ENCODE measurements at regions not wholly inside any gene's neighbourhood (a gene's known extent, or its start where the extent isn't known, plus 50 kb on each side); places are given as distances from the start of the nearest gene placed in this dataset.
A peak's percentile ranks its signal among the peaks of the same experiment; 100 is the strongest.

- Mint-ChIP-seq H3K9me3 (no peaks in the 10 kb centered on the region), H3K27me3 (ENCODE audit: low read depth) (peaks cover 12% of the 10 kb centered on the region), H3K4me1 (no peaks in the 10 kb centered on the region), H3K4me3 (no peak overlapping the region), H3K27ac (no peak overlapping the region), H3K36me3 (no peaks in the 10 kb centered on the region)
- DNase-seq (ENCODE audit: low spot score) (peak; percentile 42), ATAC-seq (peak; percentile 66)
- TF ChIP-seq IRF2 (CRISPR knock-in tag; IDR thresholded peaks at IDR 0.05; ENCODE audit: borderline replicate concordance, low read depth) (no peak), CTCF (IDR thresholded peaks at IDR 0.05) (peak; percentile 76), ZNF121 (CRISPR knock-in tag; IDR thresholded peaks at IDR 0.05) (no peak)
- CTCF ChIA-PET: interaction anchor here (0.7 to 2.2 kb wide), 8 partner anchors 10 to 158 kb away, joined by 3 to 9 read pairs (median 4); no protein-coding TSS in a partner anchor
- POLR2A ChIA-PET: no interaction called here
Observed at GRCh38 chr6:99746261-99746895, 139.7 kb downstream of the PRDM13 start.

GRCh38 chr6:99761711-99762110 lies 155.1 kb downstream of the PRDM13 start:
- ATAC-seq (no peak), DNase-seq (ENCODE audit: low spot score) (no peak)
- ChIA-PET POLR2A (no interaction called here), CTCF (interaction anchor here (1.2 kb wide), 1 partner anchor 15 kb away, joined by 4 read pairs; no protein-coding TSS in a partner anchor)
- no peak overlapping the region for H3K27ac Mint-ChIP-seq
- no peaks in the 10 kb centered on the region for H3K27me3 Mint-ChIP-seq (ENCODE audit: low read depth)
- no peak overlapping the region for H3K4me3 Mint-ChIP-seq
- TF ChIP-seq KAT7 (CRISPR knock-in tag; IDR thresholded peaks at IDR 0.05; ENCODE audit: borderline replicate concordance) (no peak), ZNF219 (CRISPR knock-in tag; IDR thresholded peaks at IDR 0.05; ENCODE audit: borderline replicate concordance) (no peak), CDX4 (CRISPR knock-in tag; IDR thresholded peaks at IDR 0.05; ENCODE audit: borderline replicate concordance) (no peak), NR3C1 (CRISPR knock-in tag; conservative IDR thresholded peaks at IDR 0.05; ENCODE audit: low read depth) (no peak), ERG (CRISPR knock-in tag; IDR thresholded peaks at IDR 0.05) (no peak), ZNF416 (CRISPR knock-in tag; IDR thresholded peaks at IDR 0.05) (no peak), NFE2L1 (CRISPR knock-in tag; IDR thresholded peaks at IDR 0.05) (no peak), TCF7 (CRISPR knock-in tag; IDR thresholded peaks at IDR 0.05; ENCODE audit: low read depth) (no peak), AFF4 (CRISPR knock-in tag; IDR thresholded peaks at IDR 0.05; ENCODE audit: borderline replicate concordance) (no peak), ZNF138 (CRISPR knock-in tag; conservative IDR thresholded peaks at IDR 0.05) (no peak), SOX15 (CRISPR knock-in tag; IDR thresholded peaks at IDR 0.05) (no peak)
- no peaks in the 10 kb centered on the region for H3K4me1 Mint-ChIP-seq
- H3K36me3 Mint-ChIP-seq: no peaks in the 10 kb centered on the region
- H3K9me3 Mint-ChIP-seq: no peaks in the 10 kb centered on the region

- CTCF ChIA-PET: no interaction called here
- Mint-ChIP-seq H3K9me3 (peaks cover 3% of the 10 kb centered on the region; the same call in 1 of the 2 replicates), H3K36me3 (no peaks in the 10 kb centered on the region), H3K27me3 (ENCODE audit: low read depth) (no peaks in the 10 kb centered on the region), H3K27ac (no peak overlapping the region), H3K4me1 (no peaks in the 10 kb centered on the region), H3K4me3 (no peak overlapping the region)
- ATAC-seq (no peak), DNase-seq (ENCODE audit: low spot score) (no peak)
- TF ChIP-seq GTF2I (CRISPR knock-in tag; conservative IDR thresholded peaks at IDR 0.05) (no peak), ATF3 (CRISPR knock-in tag; conservative IDR thresholded peaks at IDR 0.05) (no peak), IRF1 (CRISPR knock-in tag; IDR thresholded peaks at IDR 0.05) (no peak), CTCF (IDR thresholded peaks at IDR 0.05) (no peak), ZNF138 (CRISPR knock-in tag; conservative IDR thresholded peaks at IDR 0.05) (no peak), KAT7 (CRISPR knock-in tag; IDR thresholded peaks at IDR 0.05; ENCODE audit: borderline replicate concordance) (no peak), CREM (CRISPR knock-in tag; IDR thresholded peaks at IDR 0.05) (no peak), OVOL2 (CRISPR knock-in tag; IDR thresholded peaks at IDR 0.05; ENCODE audit: borderline replicate concordance) (no peak), PRRX2 (CRISPR knock-in tag; IDR thresholded peaks at IDR 0.05) (no peak), NR3C1 (CRISPR knock-in tag; conservative IDR thresholded peaks at IDR 0.05; ENCODE audit: low read depth) (no peak), FOXK1 (CRISPR knock-in tag; IDR thresholded peaks at IDR 0.05) (no peak)
- POLR2A ChIA-PET: no interaction called here
Observed at GRCh38 chr6:99768166-99768565, 161.5 kb downstream of the PRDM13 start.
